ENCODE measurements at regions not wholly inside any gene's neighbourhood (a gene's known extent, or its start where the extent isn't known, plus 50 kb on each side); places are given as distances from the start of the nearest gene placed in this dataset.
"Not testable (repeated sequence)": the region's sequence is repeated elsewhere in the genome, so short reads cannot be mapped to it uniquely, and the experiment has no call there.

- DNase-seq, result no peak
Observed at GRCh38 chr5:18252559-18252958, 618.3 kb downstream of the TAF11L14 start.

- no peak for DNase-seq
Observed at GRCh38 chr5:18264126-18264882, 630.0 kb downstream of the TAF11L14 start.

DNA sequence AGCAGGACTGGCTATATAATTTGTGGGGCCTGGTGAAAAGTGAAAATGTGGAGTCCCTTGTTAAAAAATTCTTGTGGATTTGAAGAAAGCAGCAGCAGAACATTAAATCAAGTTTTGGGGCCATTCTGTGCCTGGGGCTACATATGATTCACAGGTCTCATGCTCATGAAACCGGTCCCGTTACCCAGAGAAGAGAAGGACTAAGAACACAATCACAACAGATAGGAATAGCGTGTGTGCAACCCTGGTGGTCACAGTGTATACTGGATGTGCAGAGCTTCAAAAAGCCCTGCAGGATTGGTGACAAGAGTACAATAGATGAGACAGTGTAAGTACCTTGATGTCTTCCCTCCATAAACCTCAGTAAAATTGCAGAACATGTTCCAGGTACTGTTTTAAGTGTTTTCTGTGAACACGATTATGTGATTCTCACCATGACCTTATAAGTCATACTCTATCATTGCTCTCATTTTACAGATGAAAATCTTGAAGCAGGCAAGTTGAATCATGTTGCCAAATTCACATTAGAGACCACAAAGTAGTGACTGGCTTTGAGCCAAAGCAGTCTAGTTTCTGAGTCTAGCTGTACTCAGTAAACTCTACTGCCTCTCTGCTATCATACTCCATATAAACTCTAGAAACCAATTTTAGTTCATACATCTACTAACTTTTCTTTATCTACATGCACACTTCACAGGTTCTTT is 636.5 kb downstream of the TAF11L14 start:
- DNase-seq, result peak; percentile 19

DNA sequence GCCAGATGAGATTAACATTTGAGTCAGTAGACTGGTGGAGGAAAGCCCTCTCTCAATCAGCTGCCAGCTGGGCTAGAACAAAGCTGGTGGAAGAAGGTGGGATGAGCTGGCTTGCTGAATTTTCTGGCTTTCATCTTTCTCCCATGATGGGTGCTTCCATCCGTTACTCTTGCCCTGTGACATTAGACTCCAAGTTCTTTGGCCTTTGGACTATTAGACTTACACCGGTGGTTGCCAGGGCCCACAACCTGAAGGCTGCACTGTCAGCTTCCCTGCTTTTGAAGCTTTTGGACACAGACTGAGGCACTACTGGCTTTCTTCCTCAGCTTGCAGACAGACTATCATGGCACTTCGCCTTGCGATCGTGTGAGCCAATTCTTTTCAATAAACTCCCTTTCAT is 642.7 kb downstream of the TAF11L14 start:
- no peak for DNase-seq

DNA sequence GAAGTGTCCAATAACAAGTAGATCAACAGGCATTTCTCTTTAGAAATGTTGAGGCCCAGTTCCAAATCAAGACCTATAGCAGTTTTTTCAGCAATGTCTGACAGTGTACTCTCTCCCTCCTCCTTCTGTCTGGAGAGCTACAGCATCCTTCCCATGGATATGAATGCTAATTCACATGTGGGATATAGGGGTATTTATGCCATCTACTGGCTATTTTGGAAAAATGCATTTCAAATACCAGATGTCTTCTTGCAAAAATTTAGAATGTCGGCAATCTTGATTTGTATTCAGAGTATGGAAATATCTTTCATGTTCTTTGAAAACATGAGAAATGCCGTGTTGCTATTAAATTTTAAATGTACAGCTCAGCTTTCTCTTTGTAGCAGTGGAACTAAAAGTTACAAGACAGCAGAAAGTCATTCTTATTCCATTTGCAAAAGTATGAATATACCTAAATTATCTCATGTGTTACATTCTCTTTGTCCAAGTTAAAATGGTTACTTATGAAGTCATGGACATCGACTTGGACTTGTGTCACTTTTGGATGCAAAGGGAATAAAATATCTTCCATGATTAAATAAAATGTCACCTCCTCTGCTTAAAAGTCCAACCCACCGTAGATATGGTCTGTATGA is 647.8 kb downstream of the TAF11L14 start:
- DNase-seq, result peak; percentile 61

- DNase-seq, result no peak
Observed at GRCh38 chr5:18285257-18285656, 651.0 kb downstream of the TAF11L14 start.

DNA sequence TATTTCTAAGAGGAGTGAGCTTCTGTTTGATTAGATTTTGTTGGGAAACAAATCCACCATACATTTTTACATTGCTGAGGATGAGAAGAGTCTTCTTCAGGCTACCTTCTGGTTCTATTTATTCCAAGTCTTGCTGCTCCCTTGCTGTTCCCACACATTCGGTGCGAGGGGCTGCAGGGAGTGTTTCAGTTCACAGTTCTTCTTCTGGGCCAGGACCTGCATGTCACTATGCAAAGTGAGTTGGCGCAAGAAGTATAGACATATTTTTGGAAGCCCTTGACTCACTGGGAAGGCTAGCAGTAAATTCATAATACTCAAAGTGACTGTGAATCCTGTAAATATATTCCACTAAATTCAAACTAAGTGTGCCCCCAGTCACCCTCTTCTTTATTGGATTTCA is 657.9 kb downstream of the TAF11L14 start:
- no peak for DNase-seq

GRCh38 chr5:18295696-18296095 is 661.4 kb downstream of the TAF11L14 start:
- DNase-seq, result not testable (repeated sequence)

GRCh38 chr5:18299166-18299565 is 664.9 kb downstream of the TAF11L14 start:
- no peak for DNase-seq

- DNase-seq, result peak; percentile 72
Observed at GRCh38 chr5:18305288-18305924, 671.1 kb downstream of the TAF11L14 start.

DNA sequence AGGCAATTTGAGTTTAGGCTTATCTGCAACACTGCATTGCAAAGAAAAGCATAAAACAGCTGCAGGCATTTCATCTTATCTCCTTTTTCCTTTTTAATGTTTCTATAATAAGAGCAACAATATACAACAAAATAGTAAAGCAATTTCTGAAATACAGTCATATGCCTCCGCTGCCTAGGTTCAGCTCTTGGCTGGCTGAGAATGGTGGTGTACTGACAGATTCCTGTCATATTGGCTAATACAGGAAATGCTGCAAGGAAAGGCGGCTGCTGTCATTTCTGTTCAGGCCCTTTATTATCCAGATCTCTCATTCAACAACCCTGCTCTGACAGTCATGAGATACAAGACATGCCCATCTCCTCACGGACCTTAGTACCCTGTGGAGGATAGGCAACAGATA is 677.0 kb downstream of the TAF11L14 start:
- no peak for DNase-seq

DNA sequence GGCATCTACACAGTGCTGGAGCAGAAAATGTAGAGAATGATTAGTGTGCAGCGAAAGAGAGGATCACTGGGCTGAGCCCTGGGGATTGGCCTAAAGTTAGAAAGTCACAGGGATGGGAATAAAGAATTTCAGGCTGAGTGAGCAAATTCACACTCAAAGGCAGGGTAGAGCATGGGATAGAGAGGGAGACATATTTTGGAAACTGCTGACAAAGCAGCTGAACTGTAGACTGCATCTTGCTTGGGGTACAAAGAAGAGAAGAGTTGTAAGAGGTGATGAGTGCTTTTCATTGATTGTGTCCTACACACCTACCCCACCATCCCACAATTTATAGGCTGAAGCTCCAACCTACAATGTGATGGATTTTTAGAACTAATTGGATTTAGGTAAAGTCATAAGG is 677.8 kb downstream of the TAF11L14 start:
- DNase-seq, result no peak

DNA sequence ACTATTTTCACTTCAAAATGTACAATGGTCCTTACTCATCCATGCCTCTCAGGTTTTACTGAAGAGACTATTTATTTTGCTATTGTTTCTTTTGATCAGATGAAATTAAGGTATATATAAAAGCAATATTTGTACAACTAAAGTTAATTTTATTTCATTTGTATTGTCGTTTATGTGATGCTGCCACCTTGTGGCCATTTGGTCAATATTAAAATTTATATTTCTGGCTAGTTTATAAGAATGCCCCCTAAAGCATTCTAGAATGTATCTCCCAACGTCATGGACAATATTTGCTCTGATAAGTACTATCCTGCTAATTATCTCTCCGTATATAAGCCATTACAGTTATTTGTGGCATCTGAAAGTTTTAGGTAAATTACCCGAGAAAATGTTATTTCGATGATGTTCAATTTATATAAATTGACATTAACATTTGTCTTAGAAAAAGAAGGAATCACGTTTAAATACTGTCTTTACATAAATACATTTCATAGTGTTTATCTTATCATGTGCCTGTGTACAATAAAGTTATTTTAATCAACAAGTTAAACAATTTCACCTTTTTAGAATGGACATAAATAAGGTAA is 680.0 kb downstream of the TAF11L14 start:
- DNase-seq, result peak; percentile 49

DNA sequence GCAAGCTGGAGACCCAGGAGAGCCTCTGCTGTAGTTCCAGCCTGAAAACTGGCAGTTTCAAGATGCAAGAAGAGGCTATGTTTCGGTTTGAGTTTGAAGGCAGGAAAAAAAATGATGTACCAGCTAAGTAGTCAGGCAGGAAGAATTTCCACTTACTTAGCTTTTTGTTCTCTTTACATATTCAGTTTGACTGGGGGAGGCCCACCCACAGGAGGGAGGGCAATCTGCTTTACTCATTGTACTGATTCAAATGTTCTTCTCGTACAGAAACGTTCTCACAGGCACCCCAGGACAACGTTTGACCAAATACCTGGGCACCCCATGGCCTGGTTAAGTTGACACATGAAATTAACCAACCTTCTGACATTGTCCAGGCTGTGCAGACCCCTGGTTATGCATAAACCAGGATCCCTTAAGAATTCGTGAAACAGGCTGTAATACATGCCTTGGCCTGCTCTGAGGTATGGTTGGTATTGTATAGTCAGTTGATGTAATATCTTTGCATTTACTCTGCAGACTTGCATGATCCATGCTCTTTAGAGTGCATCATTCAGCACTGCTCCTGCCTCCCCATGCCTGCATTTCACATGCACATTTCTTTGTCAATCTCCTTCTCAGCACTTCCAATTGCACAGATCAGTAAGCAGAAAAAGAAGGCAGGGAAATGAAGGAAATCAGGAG is 687.1 kb downstream of the TAF11L14 start:
- DNase-seq, result no peak

- DNase-seq, result no peak
Observed at GRCh38 chr5:18323891-18324290, 689.6 kb downstream of the TAF11L14 start.

- DNase-seq, result no peak
Observed at GRCh38 chr5:18325431-18325830, 691.2 kb downstream of the TAF11L14 start.

GRCh38 chr5:18329328-18329727 is 695.1 kb downstream of the TAF11L14 start:
- DNase-seq, result peak; percentile 77

- DNase-seq, result no peak
Observed at GRCh38 chr5:18333841-18334240, 699.6 kb downstream of the TAF11L14 start.

DNA sequence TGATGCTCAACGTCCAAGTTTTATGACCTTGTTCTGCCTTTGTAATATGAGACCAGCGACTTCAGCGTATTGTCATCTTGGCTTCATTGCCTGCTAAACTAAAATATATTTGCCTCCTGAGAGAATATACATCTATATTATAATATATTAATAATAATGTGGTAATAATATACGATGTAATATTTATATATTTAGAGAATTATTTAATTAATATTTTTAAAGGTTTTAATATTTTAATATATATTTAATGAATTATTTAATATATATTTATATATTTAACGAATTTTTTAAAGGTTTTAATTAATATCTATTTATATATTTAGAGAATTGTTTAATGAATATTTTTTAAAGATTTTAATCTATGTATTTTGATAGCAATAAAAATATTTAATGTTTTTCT is 700.7 kb downstream of the TAF11L14 start:
- DNase-seq, result no peak

GRCh38 chr5:18354828-18355227 is 720.6 kb downstream of the TAF11L14 start:
- DNase-seq, result no peak

DNA sequence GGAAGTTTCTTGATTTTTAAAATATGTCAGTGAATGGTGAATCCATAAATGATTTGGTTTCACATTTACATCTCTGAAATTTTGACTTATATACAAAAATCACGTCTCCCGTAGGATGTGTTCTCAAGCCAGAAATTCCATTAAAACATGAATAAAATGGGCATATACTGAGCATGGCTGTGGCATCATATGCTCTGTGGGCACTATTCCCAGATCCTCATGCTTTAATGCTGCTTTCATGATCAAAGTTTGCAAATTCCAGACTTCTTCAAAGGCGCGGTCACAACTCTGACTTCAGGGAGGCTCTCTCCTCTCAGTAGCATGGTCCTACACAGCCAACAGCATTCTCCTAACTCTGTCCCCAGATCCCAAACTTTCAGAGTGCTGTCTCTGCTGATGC is 723.2 kb downstream of the TAF11L14 start:
- DNase-seq, result no peak

- no peak for DNase-seq
Observed at GRCh38 chr5:18366234-18366633, 732.0 kb downstream of the TAF11L14 start.

Data from tongue (tissue), 1 donor.